Stimulated activated naive CD8-positive, alpha-beta T cell treated with anti-CD3 and anti-CD28 coated beads, Interleukin-15, amount 100 ng/mL, for 72 hours (primary cell): ENCODE measurements at regions not wholly inside any gene's neighbourhood (a gene's known extent, or its start where the extent isn't known, plus 50 kb on each side); places are given as distances from the start of the nearest gene placed in this dataset.
"Not testable (repeated sequence)": the region's sequence is repeated elsewhere in the genome, so short reads cannot be mapped to it uniquely, and the experiment has no call there.

Experiments
- ATAC-seq: fragments of 150-1000 bp; cut with Tn5 transposase; 2 replicates; pipeline ENCODE4 v1.10.0; 2021; ENCODE audit warnings: mild to moderate bottlenecking, moderate library complexity
- DNase-seq, 2 donors: peaks; one replicate each; pipeline ENCODE4 v3.0.0; 2021 to 2022
- H3K27ac Mint-ChIP-seq, 2 donors: one replicate each; pipeline ENCODE4 v1.8.0; 2022; ENCODE audit warnings: mild to moderate bottlenecking in 2 of 2, mixed read lengths in 2 of 2, moderate library complexity in 2 of 2
- H3K27me3 Mint-ChIP-seq: one replicate; pipeline ENCODE4 v1.8.0; 2022; ENCODE audit warnings: mixed read lengths
- H3K4me1 Mint-ChIP-seq: one replicate; pipeline ENCODE4 v1.8.0; 2022; ENCODE audit warnings: mild to moderate bottlenecking, mixed read lengths
- H3K4me3 Mint-ChIP-seq, 2 donors: one replicate each; pipeline ENCODE4 v1.8.0; 2022; ENCODE audit warnings: mild to moderate bottlenecking in 2 of 2, mixed read lengths in 2 of 2, moderate library complexity in 1 of 2
- H3K9me3 Mint-ChIP-seq, 2 donors: one replicate each; pipeline ENCODE4 v1.8.0; 2022; ENCODE audit warnings: mixed read lengths in 2 of 2

- Mint-ChIP-seq H3K4me3 (no peak overlapping the region), H3K9me3 (no peaks in the 10 kb centered on the region), H3K27ac (no peak overlapping the region), H3K27me3 (no peaks in the 10 kb centered on the region), H3K4me1 (no peaks in the 10 kb centered on the region)
- DNase-seq (no peak), ATAC-seq (no peak)
These were observed 158.8 kb upstream of the NDST4 start for GRCh38 chr4:115272185-115272584.

DNA sequence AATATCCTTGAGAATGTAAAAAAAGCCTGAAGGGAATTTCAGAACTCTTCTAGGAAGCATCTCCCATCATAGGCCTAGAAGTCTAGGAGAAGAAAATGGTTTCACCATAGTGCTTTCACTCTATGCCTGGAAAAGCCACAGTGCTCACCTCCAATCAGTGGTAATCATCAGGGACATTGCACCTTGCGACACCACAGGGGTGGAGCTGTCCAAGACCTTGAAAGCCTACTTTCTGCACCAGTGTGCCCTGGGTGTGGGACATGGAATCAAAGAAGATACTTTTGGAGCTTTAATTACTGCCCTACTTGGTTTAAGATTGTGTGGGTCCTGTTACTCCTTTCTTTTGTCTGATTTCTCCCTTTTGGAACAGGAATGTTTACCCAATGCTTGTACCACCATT is 146.8 kb upstream of the NDST4 start:
- Mint-ChIP-seq H3K4me3 (no peak overlapping the region), H3K27me3 (no peaks in the 10 kb centered on the region), H3K9me3 (peaks cover 5 to 6% of the 10 kb centered on the region in 2 donors), H3K4me1 (no peaks in the 10 kb centered on the region), H3K27ac (no peak overlapping the region)
- DNase-seq, result no peak
- no peak for ATAC-seq

DNA sequence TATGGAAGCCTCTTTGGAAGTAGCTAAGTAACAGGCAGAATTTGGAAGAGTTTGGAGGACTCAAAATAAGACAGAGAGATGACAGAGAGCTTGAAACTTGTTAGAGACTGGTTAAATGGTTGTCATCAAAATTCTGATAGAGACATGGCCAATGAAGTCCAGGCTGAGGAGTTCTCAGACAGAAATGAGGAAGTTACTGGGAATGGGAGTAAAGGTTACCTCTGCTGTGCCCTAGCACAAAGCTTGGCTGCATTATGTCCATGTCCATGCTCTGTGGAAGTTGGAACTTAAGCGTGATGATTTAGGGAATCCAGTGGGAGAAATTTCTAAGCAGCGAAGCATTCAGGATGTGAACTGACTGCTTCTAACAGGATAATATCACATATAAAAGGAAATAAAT is 146.2 kb upstream of the NDST4 start:
- Mint-ChIP-seq H3K27me3 (no peaks in the 10 kb centered on the region), H3K9me3 (peaks cover 5 to 6% of the 10 kb centered on the region in 2 donors), H3K4me1 (no peaks in the 10 kb centered on the region), H3K4me3 (no peak overlapping the region), H3K27ac (no peak overlapping the region)
- DNase-seq (no peak), ATAC-seq (no peak)

GRCh38 chr4:115249808-115250207 is 136.4 kb upstream of the NDST4 start:
- Mint-ChIP-seq H3K4me3 (no peak overlapping the region), H3K4me1 (no peaks in the 10 kb centered on the region), H3K27ac (no peak overlapping the region), H3K9me3 (peaks cover 0 to 6% of the 10 kb centered on the region in 2 donors), H3K27me3 (no peaks in the 10 kb centered on the region)
- ATAC-seq, result no peak
- no peak for DNase-seq

GRCh38 chr4:115234405-115235093 is 121.1 kb upstream of the NDST4 start:
- H3K4me1 Mint-ChIP-seq, result no peaks in the 10 kb centered on the region
- H3K4me3 Mint-ChIP-seq, result no peak overlapping the region
- H3K27ac Mint-ChIP-seq, result peak overlapping the region in 1 of 2 donors; percentile 20
- ATAC-seq, result no peak
- no peaks in the 10 kb centered on the region for H3K9me3 Mint-ChIP-seq
- H3K27me3 Mint-ChIP-seq, result no peaks in the 10 kb centered on the region
- no peak for DNase-seq

DNA sequence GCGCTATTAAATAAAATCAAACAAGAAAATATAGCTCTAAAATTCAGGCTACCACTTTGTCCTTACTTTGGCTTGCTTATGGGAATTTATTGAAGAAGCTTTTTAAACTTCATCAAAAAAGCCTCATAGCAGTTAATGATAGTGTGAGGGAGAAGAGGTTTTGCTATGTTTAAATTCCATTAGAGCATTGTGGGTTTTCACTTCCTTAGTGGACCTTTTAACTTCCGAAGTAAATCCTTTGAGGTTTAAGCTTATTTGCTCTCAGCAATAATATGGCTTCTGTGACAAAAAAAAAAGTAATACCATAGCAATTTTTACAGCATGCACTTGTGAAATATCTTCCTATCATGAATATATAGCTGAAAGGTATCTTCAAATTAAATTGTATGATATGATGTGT is 120.2 kb upstream of the NDST4 start:
- H3K27ac Mint-ChIP-seq, result no peak overlapping the region
- H3K9me3 Mint-ChIP-seq, result no peaks in the 10 kb centered on the region
- DNase-seq (no peak), ATAC-seq (no peak)
- H3K27me3 Mint-ChIP-seq, result no peaks in the 10 kb centered on the region
- no peaks in the 10 kb centered on the region for H3K4me1 Mint-ChIP-seq
- H3K4me3 Mint-ChIP-seq, result no peak overlapping the region

- Mint-ChIP-seq H3K4me3 (no peak overlapping the region), H3K9me3 (peaks cover 0 to 6% of the 10 kb centered on the region in 2 donors), H3K4me1 (no peaks in the 10 kb centered on the region), H3K27ac (no peak overlapping the region), H3K27me3 (no peaks in the 10 kb centered on the region)
- no peak for DNase-seq
- no peak for ATAC-seq
These were observed 116.5 kb upstream of the NDST4 start for GRCh38 chr4:115229873-115230272.

DNA sequence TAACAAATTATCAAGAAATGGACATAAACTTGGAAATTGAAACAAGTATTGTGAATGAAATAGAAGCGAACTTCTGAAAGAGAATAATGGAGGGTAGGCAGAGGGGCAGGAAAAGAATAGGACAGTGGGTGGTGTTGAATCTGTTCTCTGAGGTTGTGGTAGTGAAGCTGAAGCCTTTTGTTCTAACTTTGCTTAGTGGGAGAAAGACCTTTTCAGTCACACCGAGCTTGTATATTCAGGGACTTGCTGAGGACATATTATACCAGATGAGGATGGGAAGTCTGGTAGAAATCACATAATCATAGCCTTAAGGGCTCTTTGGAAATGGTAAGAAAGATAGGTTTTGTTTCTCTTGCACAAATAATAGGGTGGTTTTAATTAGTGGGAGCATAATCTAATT is 115.4 kb upstream of the NDST4 start:
- H3K27me3 Mint-ChIP-seq, result no peaks in the 10 kb centered on the region
- ATAC-seq (no peak), DNase-seq (no peak)
- H3K9me3 Mint-ChIP-seq, result peaks cover 0 to 12% of the 10 kb centered on the region in 2 donors
- no peak overlapping the region for H3K27ac Mint-ChIP-seq
- H3K4me3 Mint-ChIP-seq, result no peak overlapping the region
- H3K4me1 Mint-ChIP-seq, result no peaks in the 10 kb centered on the region

DNA sequence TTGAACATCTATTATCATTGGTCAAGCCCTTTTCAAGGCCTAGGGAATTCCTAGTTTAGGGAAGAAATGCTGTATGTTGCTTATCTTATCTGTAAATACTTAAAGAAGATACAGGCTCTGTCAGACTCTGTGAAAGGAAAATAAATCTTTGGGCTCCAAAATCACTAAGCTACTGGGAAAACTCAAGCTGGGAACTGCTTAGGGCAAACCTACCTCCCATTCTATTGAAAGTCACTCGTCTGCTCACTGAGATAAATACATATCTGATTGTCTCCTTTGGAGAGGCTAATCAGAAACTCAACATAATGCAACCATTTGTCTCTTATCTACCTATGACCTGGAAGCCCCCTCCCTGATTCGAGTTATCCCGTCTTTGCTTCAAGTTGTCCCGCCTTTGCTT is 108.6 kb upstream of the NDST4 start:
- ATAC-seq (no peak), DNase-seq (no peak)
- Mint-ChIP-seq H3K4me1 (no peaks in the 10 kb centered on the region), H3K9me3 (peaks cover 0 to 12% of the 10 kb centered on the region in 2 donors), H3K27me3 (no peaks in the 10 kb centered on the region), H3K27ac (no peak overlapping the region), H3K4me3 (no peak overlapping the region)

DNA sequence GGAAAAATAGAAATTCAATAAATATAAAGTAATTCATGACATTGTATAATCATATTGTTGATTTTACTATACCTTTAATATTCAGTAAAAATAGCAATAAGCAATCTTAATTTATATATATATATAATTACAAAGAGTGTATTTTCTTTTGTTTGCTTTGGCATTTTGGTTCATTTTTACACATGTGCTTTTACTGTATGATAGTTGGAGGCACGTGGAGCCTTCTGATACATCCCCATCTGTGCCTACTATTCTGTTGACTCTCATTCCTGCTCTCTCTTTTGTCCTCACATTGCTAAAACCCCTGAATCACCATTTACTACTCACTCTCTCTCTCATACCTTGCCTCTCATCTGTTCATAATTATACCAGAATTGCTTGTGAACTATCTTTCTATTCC is 106.4 kb upstream of the NDST4 start:
- Mint-ChIP-seq H3K9me3 (peaks cover 0 to 6% of the 10 kb centered on the region in 2 donors), H3K27ac (no peak overlapping the region), H3K4me3 (no peak overlapping the region), H3K4me1 (no peaks in the 10 kb centered on the region), H3K27me3 (no peaks in the 10 kb centered on the region)
- no peak for DNase-seq
- no peak for ATAC-seq

GRCh38 chr4:115219315-115219860 is 106.0 kb upstream of the NDST4 start:
- no peaks in the 10 kb centered on the region for H3K4me1 Mint-ChIP-seq
- peaks cover 0 to 4% of the 10 kb centered on the region in 2 donors for H3K9me3 Mint-ChIP-seq
- no peak overlapping the region for H3K4me3 Mint-ChIP-seq
- ATAC-seq, result no peak
- no peak for DNase-seq
- no peaks in the 10 kb centered on the region for H3K27me3 Mint-ChIP-seq
- H3K27ac Mint-ChIP-seq, result no peak overlapping the region

- Mint-ChIP-seq H3K9me3 (no peaks in the 10 kb centered on the region), H3K27ac (no peak overlapping the region), H3K4me3 (no peak overlapping the region), H3K4me1 (no peaks in the 10 kb centered on the region), H3K27me3 (no peaks in the 10 kb centered on the region)
- ATAC-seq, result no peak
- DNase-seq, result no peak
These were observed 102.5 kb upstream of the NDST4 start for GRCh38 chr4:115215935-115216334.

GRCh38 chr4:115213716-115214115 is 100.3 kb upstream of the NDST4 start:
- no peaks in the 10 kb centered on the region for H3K9me3 Mint-ChIP-seq
- no peaks in the 10 kb centered on the region for H3K4me1 Mint-ChIP-seq
- no peak overlapping the region for H3K27ac Mint-ChIP-seq
- DNase-seq (no peak), ATAC-seq (no peak)
- H3K4me3 Mint-ChIP-seq, result no peak overlapping the region
- no peaks in the 10 kb centered on the region for H3K27me3 Mint-ChIP-seq

DNA sequence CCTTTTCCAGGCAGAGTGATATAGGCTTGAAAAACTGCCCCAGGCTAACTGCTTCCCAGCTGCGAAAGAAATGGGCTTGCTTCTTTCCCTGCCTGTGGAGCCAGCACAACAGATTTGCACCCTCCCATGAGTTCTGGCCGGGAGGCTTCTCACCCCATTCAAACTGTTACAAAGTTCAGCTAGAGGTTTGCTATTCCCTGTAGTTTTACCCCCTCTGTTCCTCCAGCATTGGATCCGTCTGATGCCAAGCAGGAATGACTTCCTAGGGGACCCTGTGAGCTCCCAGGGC is 87.6 kb upstream of the NDST4 start:
- H3K27ac Mint-ChIP-seq, result no peak overlapping the region
- no peak overlapping the region for H3K4me3 Mint-ChIP-seq
- peaks cover 0 to 10% of the 10 kb centered on the region in 2 donors for H3K9me3 Mint-ChIP-seq
- no peak for DNase-seq
- no peaks in the 10 kb centered on the region for H3K27me3 Mint-ChIP-seq
- no peak for ATAC-seq
- H3K4me1 Mint-ChIP-seq, result no peaks in the 10 kb centered on the region

GRCh38 chr4:115200201-115201041 is 87.0 kb upstream of the NDST4 start:
- not testable (repeated sequence) for H3K27me3 Mint-ChIP-seq, ATAC-seq, H3K4me1 Mint-ChIP-seq, H3K4me3 Mint-ChIP-seq, H3K27ac Mint-ChIP-seq, DNase-seq
- peaks cover 0 to 10% of the 10 kb centered on the region in 2 donors for H3K9me3 Mint-ChIP-seq

- DNase-seq, H3K4me1 Mint-ChIP-seq, H3K4me3 Mint-ChIP-seq, H3K27ac Mint-ChIP-seq, H3K27me3 Mint-ChIP-seq, ATAC-seq: not testable (repeated sequence)
- H3K9me3 Mint-ChIP-seq, result peaks cover 4 to 10% of the 10 kb centered on the region in 2 donors
These were observed 81.2 kb upstream of the NDST4 start for GRCh38 chr4:115194612-115195011.
